ENCODE measurements at regions not wholly inside any gene's neighbourhood (a gene's known extent, or its start where the extent isn't known, plus 50 kb on each side); places are given as distances from the start of the nearest gene placed in this dataset.

- Histone ChIP-seq H3K4me1 (ENCODE audit: control insufficient read depth in 2 of 2, insufficient read depth in 2 of 2, low read length in 2 of 2) (no peaks in the 10 kb centered on the region), H3K9me3 (ENCODE audit: control insufficient read depth in 2 of 2, insufficient read depth in 1 of 2, low read length in 1 of 2) (no peaks in the 10 kb centered on the region), H3K4me3 (ENCODE audit: low read length in 2 of 2) (no peak overlapping the region), H3K36me3 (ENCODE audit: control insufficient read depth in 2 of 2, insufficient read depth in 2 of 2, low read length in 1 of 2) (no peaks in the 10 kb centered on the region), H3K27ac (ENCODE audit: low read depth in 1 of 2, low read length in 1 of 2) (no peak overlapping the region), H3K27me3 (ENCODE audit: control insufficient read depth in 2 of 2, insufficient read depth in 1 of 2, low read length in 1 of 2) (no peaks in the 10 kb centered on the region)
- DNase-seq (ENCODE audit: low read depth in 6 of 9, low spot score in 9 of 9): no peak
- 100% methylated on average over 1 of the region's 1 CpG for WGBS
These were observed 95.9 kb upstream of the KCNQ5 start for GRCh38 chr6:72525821-72526510.

GRCh38 chr6:72530152-72530551 lies 91.7 kb upstream of the KCNQ5 start:
- Histone ChIP-seq H3K4me1 (ENCODE audit: control insufficient read depth in 2 of 2, insufficient read depth in 2 of 2, low read length in 2 of 2) (no peaks in the 10 kb centered on the region), H3K36me3 (ENCODE audit: control insufficient read depth in 2 of 2, insufficient read depth in 2 of 2, low read length in 1 of 2) (no peaks in the 10 kb centered on the region), H3K27ac (ENCODE audit: low read depth in 1 of 2, low read length in 1 of 2) (no peak overlapping the region), H3K9me3 (ENCODE audit: control insufficient read depth in 2 of 2, insufficient read depth in 1 of 2, low read length in 1 of 2) (no peaks in the 10 kb centered on the region), H3K27me3 (ENCODE audit: control insufficient read depth in 2 of 2, insufficient read depth in 1 of 2, low read length in 1 of 2) (no peaks in the 10 kb centered on the region), H3K4me3 (ENCODE audit: low read length in 2 of 2) (no peak overlapping the region)
- DNase-seq (ENCODE audit: low read depth in 6 of 9, low spot score in 9 of 9): no peak
- WGBS: 88% methylated on average over 2 of the region's 2 CpGs

GRCh38 chr6:72530750-72531149 lies 91.1 kb upstream of the KCNQ5 start:
- H3K27me3 ChIP-seq (ENCODE audit: control insufficient read depth in 2 of 2, insufficient read depth in 1 of 2, low read length in 1 of 2): no peaks in the 10 kb centered on the region

GRCh38 chr6:72533606-72534005 lies 88.3 kb upstream of the KCNQ5 start:
- no peak for DNase-seq (ENCODE audit: low read depth in 6 of 9, low spot score in 9 of 9)
- Histone ChIP-seq H3K27me3 (ENCODE audit: control insufficient read depth in 2 of 2, insufficient read depth in 1 of 2, low read length in 1 of 2) (no peaks in the 10 kb centered on the region), H3K4me1 (ENCODE audit: control insufficient read depth in 2 of 2, insufficient read depth in 2 of 2, low read length in 2 of 2) (no peaks in the 10 kb centered on the region), H3K4me3 (ENCODE audit: low read length in 2 of 2) (no peak overlapping the region), H3K9me3 (ENCODE audit: control insufficient read depth in 2 of 2, insufficient read depth in 1 of 2, low read length in 1 of 2) (no peaks in the 10 kb centered on the region), H3K36me3 (ENCODE audit: control insufficient read depth in 2 of 2, insufficient read depth in 2 of 2, low read length in 1 of 2) (no peaks in the 10 kb centered on the region), H3K27ac (ENCODE audit: low read depth in 1 of 2, low read length in 1 of 2) (no peak overlapping the region)

More at GRCh38 chr6:72530750-72531149, 91.1 kb upstream of the KCNQ5 start:
- no peak for DNase-seq (ENCODE audit: low read depth in 6 of 9, low spot score in 9 of 9)
- no peaks in the 10 kb centered on the region for H3K9me3 ChIP-seq (ENCODE audit: control insufficient read depth in 2 of 2, insufficient read depth in 1 of 2, low read length in 1 of 2)
- H3K4me3 ChIP-seq (ENCODE audit: low read length in 2 of 2): no peak overlapping the region
- H3K36me3 ChIP-seq (ENCODE audit: control insufficient read depth in 2 of 2, insufficient read depth in 2 of 2, low read length in 1 of 2): no peaks in the 10 kb centered on the region
- 94% methylated on average over 3 of the region's 3 CpGs for WGBS
- no peak overlapping the region for H3K27ac ChIP-seq (ENCODE audit: low read depth in 1 of 2, low read length in 1 of 2)
- H3K4me1 ChIP-seq (ENCODE audit: control insufficient read depth in 2 of 2, insufficient read depth in 2 of 2, low read length in 2 of 2): no peaks in the 10 kb centered on the region

GRCh38 chr6:72534236-72534635 lies 87.6 kb upstream of the KCNQ5 start:
- Histone ChIP-seq H3K9me3 (ENCODE audit: control insufficient read depth in 2 of 2, insufficient read depth in 1 of 2, low read length in 1 of 2) (no peaks in the 10 kb centered on the region), H3K4me3 (ENCODE audit: low read length in 2 of 2) (no peak overlapping the region), H3K4me1 (ENCODE audit: control insufficient read depth in 2 of 2, insufficient read depth in 2 of 2, low read length in 2 of 2) (no peaks in the 10 kb centered on the region), H3K27ac (ENCODE audit: low read depth in 1 of 2, low read length in 1 of 2) (no peak overlapping the region), H3K27me3 (ENCODE audit: control insufficient read depth in 2 of 2, insufficient read depth in 1 of 2, low read length in 1 of 2) (no peaks in the 10 kb centered on the region), H3K36me3 (ENCODE audit: control insufficient read depth in 2 of 2, insufficient read depth in 2 of 2, low read length in 1 of 2) (no peaks in the 10 kb centered on the region)
- DNase-seq (ENCODE audit: low read depth in 6 of 9, low spot score in 9 of 9): no peak

- Histone ChIP-seq H3K9me3 (ENCODE audit: control insufficient read depth in 2 of 2, insufficient read depth in 1 of 2, low read length in 1 of 2) (no peaks in the 10 kb centered on the region), H3K4me1 (ENCODE audit: control insufficient read depth in 2 of 2, insufficient read depth in 2 of 2, low read length in 2 of 2) (no peaks in the 10 kb centered on the region), H3K27ac (ENCODE audit: low read depth in 1 of 2, low read length in 1 of 2) (no peak overlapping the region), H3K27me3 (ENCODE audit: control insufficient read depth in 2 of 2, insufficient read depth in 1 of 2, low read length in 1 of 2) (no peaks in the 10 kb centered on the region), H3K36me3 (ENCODE audit: control insufficient read depth in 2 of 2, insufficient read depth in 2 of 2, low read length in 1 of 2) (no peaks in the 10 kb centered on the region), H3K4me3 (ENCODE audit: low read length in 2 of 2) (no peak overlapping the region)
- DNase-seq (ENCODE audit: low read depth in 6 of 9, low spot score in 9 of 9): no peak
- WGBS: 59% methylated on average over 3 of the region's 3 CpGs
These were observed 86.7 kb upstream of the KCNQ5 start for GRCh38 chr6:72535124-72535523.

GRCh38 chr6:72547020-72547419 lies 74.8 kb upstream of the KCNQ5 start:
- Histone ChIP-seq H3K27ac (ENCODE audit: low read depth in 1 of 2, low read length in 1 of 2) (no peak overlapping the region), H3K36me3 (ENCODE audit: control insufficient read depth in 2 of 2, insufficient read depth in 2 of 2, low read length in 1 of 2) (no peaks in the 10 kb centered on the region), H3K4me3 (ENCODE audit: low read length in 2 of 2) (no peak overlapping the region), H3K9me3 (ENCODE audit: control insufficient read depth in 2 of 2, insufficient read depth in 1 of 2, low read length in 1 of 2) (peaks cover 0 to 3% of the 10 kb centered on the region in 2 donors), H3K4me1 (ENCODE audit: control insufficient read depth in 2 of 2, insufficient read depth in 2 of 2, low read length in 2 of 2) (no peaks in the 10 kb centered on the region), H3K27me3 (ENCODE audit: control insufficient read depth in 2 of 2, insufficient read depth in 1 of 2, low read length in 1 of 2) (no peaks in the 10 kb centered on the region)
- 95% methylated on average over 3 of the region's 3 CpGs for WGBS
- DNase-seq (ENCODE audit: low read depth in 6 of 9, low spot score in 9 of 9): no peak

- Histone ChIP-seq H3K27ac (ENCODE audit: low read depth in 1 of 2, low read length in 1 of 2) (no peak overlapping the region), H3K27me3 (ENCODE audit: control insufficient read depth in 2 of 2, insufficient read depth in 1 of 2, low read length in 1 of 2) (no peaks in the 10 kb centered on the region), H3K9me3 (ENCODE audit: control insufficient read depth in 2 of 2, insufficient read depth in 1 of 2, low read length in 1 of 2) (no peaks in the 10 kb centered on the region), H3K36me3 (ENCODE audit: control insufficient read depth in 2 of 2, insufficient read depth in 2 of 2, low read length in 1 of 2) (no peaks in the 10 kb centered on the region), H3K4me1 (ENCODE audit: control insufficient read depth in 2 of 2, insufficient read depth in 2 of 2, low read length in 2 of 2) (no peaks in the 10 kb centered on the region), H3K4me3 (ENCODE audit: low read length in 2 of 2) (no peak overlapping the region)
- 92% methylated on average over 3 of the region's 3 CpGs for WGBS
- DNase-seq (ENCODE audit: low read depth in 6 of 9, low spot score in 9 of 9): no peak
These were observed 70.4 kb upstream of the KCNQ5 start for GRCh38 chr6:72551470-72551869.

- Histone ChIP-seq H3K27ac (ENCODE audit: low read depth in 1 of 2, low read length in 1 of 2) (no peak overlapping the region), H3K36me3 (ENCODE audit: control insufficient read depth in 2 of 2, insufficient read depth in 2 of 2, low read length in 1 of 2) (no peaks in the 10 kb centered on the region), H3K4me1 (ENCODE audit: control insufficient read depth in 2 of 2, insufficient read depth in 2 of 2, low read length in 2 of 2) (no peaks in the 10 kb centered on the region), H3K9me3 (ENCODE audit: control insufficient read depth in 2 of 2, insufficient read depth in 1 of 2, low read length in 1 of 2) (no peaks in the 10 kb centered on the region), H3K4me3 (ENCODE audit: low read length in 2 of 2) (no peak overlapping the region), H3K27me3 (ENCODE audit: control insufficient read depth in 2 of 2, insufficient read depth in 1 of 2, low read length in 1 of 2) (no peaks in the 10 kb centered on the region)
- no peak for DNase-seq (ENCODE audit: low read depth in 6 of 9, low spot score in 9 of 9)
- 75% methylated on average over 4 of the region's 4 CpGs for WGBS
These were observed 68.9 kb upstream of the KCNQ5 start for GRCh38 chr6:72552938-72553337.

All from thymus (tissue), 11 donors.